ENCODE measurements at regions not wholly inside any gene's neighbourhood (a gene's known extent, or its start where the extent isn't known, plus 50 kb on each side); places are given as distances from the start of the nearest gene placed in this dataset.

- DNase-seq (ENCODE audit: low spot score) (no peak), ATAC-seq (ENCODE audit: low FRiP score) (no peak)
- TF ChIP-seq CTCF (IDR thresholded peaks at IDR 0.05), result no peak
Measured at GRCh38 chr6:40700006-40700580, 112.9 kb upstream of the LRFN2 start.

- ATAC-seq (ENCODE audit: low FRiP score) (no peak), DNase-seq (ENCODE audit: low spot score) (no peak)
- no peak for TF ChIP-seq CTCF (IDR thresholded peaks at IDR 0.05)
Measured at GRCh38 chr6:40695750-40696415, 108.7 kb upstream of the LRFN2 start.

- DNase-seq (ENCODE audit: low spot score) (no peak), ATAC-seq (ENCODE audit: low FRiP score) (no peak)
- TF ChIP-seq CTCF (IDR thresholded peaks at IDR 0.05), result no peak
Measured at GRCh38 chr6:40695114-40695513, 108.0 kb upstream of the LRFN2 start.

- DNase-seq (ENCODE audit: low spot score) (no peak), ATAC-seq (ENCODE audit: low FRiP score) (no peak)
- no peak for TF ChIP-seq CTCF (IDR thresholded peaks at IDR 0.05)
Measured at GRCh38 chr6:40693768-40694167, 106.6 kb upstream of the LRFN2 start.

GRCh38 chr6:40692337-40692736, 105.2 kb upstream of the LRFN2 start:
- DNase-seq (ENCODE audit: low spot score) (no peak), ATAC-seq (ENCODE audit: low FRiP score) (no peak)
- TF ChIP-seq CTCF (IDR thresholded peaks at IDR 0.05), result no peak

- TF ChIP-seq CTCF (IDR thresholded peaks at IDR 0.05), result no peak
- ATAC-seq (ENCODE audit: low FRiP score), result no peak
Measured at GRCh38 chr6:40689185-40689584, 102.0 kb upstream of the LRFN2 start.

GRCh38 chr6:40688214-40688761, 101.1 kb upstream of the LRFN2 start:
- TF ChIP-seq CTCF (IDR thresholded peaks at IDR 0.05), result no peak
- DNase-seq (ENCODE audit: low spot score) (no peak), ATAC-seq (ENCODE audit: low FRiP score) (no peak)

More at GRCh38 chr6:40689185-40689584, 102.0 kb upstream of the LRFN2 start:
- DNase-seq (ENCODE audit: low spot score), result no peak

All from omental fat pad (tissue), 3 donors.